OCI-LY7 (cell line): ENCODE measurements at regions not wholly inside any gene's neighbourhood (a gene's known extent, or its start where the extent isn't known, plus 50 kb on each side); places are given as distances from the start of the nearest gene placed in this dataset.

ENCODE experiments used
- BruUV-seq: library from RNA; stranded (reverse); fragments of 400-500 nt; replicated peaks from 2 replicates; lab custom pipeline; 2021; lab: Mats Ljungman, UMichigan
- CTCF ChIA-PET: fragments of 300-600 bp; sonication (Branson Sonifier 250); formaldehyde crosslinking; loops from one replicate; lab custom pipeline; 2022; ENCODE audit warnings: antibody characterized with exemption; ENCODE audit not compliant: unreplicated experiment; lab: Charles Lee
- POLR2A ChIA-PET: fragments of 300-600 bp; sonication (Branson Sonifier 250); formaldehyde crosslinking; loops from one replicate; lab custom pipeline; 2022; ENCODE audit warnings: antibody characterized with exemption; lab: Charles Lee
- DNase-seq: peaks from one replicate; pipeline ENCODE4 v3.0.0-alpha.2; 2015; ENCODE audit warnings: low spot score
- H2AFZ ChIP-seq: fragments of 200-600 bp; sonication (generic), shearing (Covaris generic); 2 replicates; pipeline ENCODE4 v1.6.1; 2014; ENCODE audit warnings: mild to moderate bottlenecking, antibody characterized with exemption, low read length, moderate library complexity
- H3K27ac ChIP-seq: fragments of 200-600 bp; sonication (generic); 2 replicates; pipeline ENCODE4 v1.5.1; 2014; ENCODE audit warnings: mixed run types, low read depth, mild to moderate bottlenecking, moderate library complexity, low read length, inconsistent platforms; ENCODE audit not compliant: poor library complexity, severe bottlenecking
- H3K36me3 ChIP-seq: fragments of 200-600 bp; sonication (generic); 2 replicates; pipeline ENCODE4 v1.6.1; 2014; ENCODE audit warnings: mild to moderate bottlenecking, antibody characterized with exemption, low read length, moderate library complexity, mixed read lengths; ENCODE audit not compliant: insufficient read depth
- H3K4me1 ChIP-seq: fragments of 200-600 bp; sonication (generic); 2 replicates; pipeline ENCODE4 v1.5.1; 2014; ENCODE audit warnings: mild to moderate bottlenecking, low read length; ENCODE audit not compliant: insufficient read depth, poor library complexity, severe bottlenecking
- H3K4me2 ChIP-seq: fragments of 200-600 bp; sonication (generic); 2 replicates; pipeline ENCODE4 v1.6.1; 2014; ENCODE audit warnings: mild to moderate bottlenecking, low read length
- H3K4me3 ChIP-seq: fragments of 200-600 bp; sonication (generic); 2 replicates; pipeline ENCODE4 v1.5.1; 2014; ENCODE audit warnings: mild to moderate bottlenecking, low read depth, low read length; ENCODE audit not compliant: poor library complexity, severe bottlenecking
- H3K79me2 ChIP-seq: fragments of 200-600 bp; sonication (generic); 2 replicates; pipeline ENCODE4 v1.6.1; 2016; ENCODE audit warnings: low read depth, mild to moderate bottlenecking, low read length, moderate library complexity, mixed read lengths; ENCODE audit not compliant: insufficient read depth
- H3K9me2 ChIP-seq: fragments of 200-600 bp; sonication (generic); 2 replicates; pipeline ENCODE4 v1.6.1; 2016; ENCODE audit warnings: mild to moderate bottlenecking, low read length, mixed read lengths; ENCODE audit not compliant: insufficient read depth
- H3K9me3 ChIP-seq: fragments of 200-600 bp; sonication (generic); 2 replicates; pipeline ENCODE4 v1.6.1; 2014; ENCODE audit warnings: mild to moderate bottlenecking, mixed run types, low read length, mixed read lengths
- H4K20me1 ChIP-seq: fragments of 200-600 bp; sonication (generic); 2 replicates; pipeline ENCODE4 v1.6.1; 2014; ENCODE audit warnings: mild to moderate bottlenecking, antibody characterized with exemption, low read length, moderate library complexity, mixed read lengths; ENCODE audit not compliant: insufficient read depth
- EZH2phosphoT487 ChIP-seq: fragments of 200-600 bp; sonication (generic); IDR thresholded peaks from 2 replicates; pipeline ENCODE4 v1.6.1; 2018; ENCODE audit warnings: low read depth, borderline replicate concordance, mild to moderate bottlenecking, mixed run types, antibody characterized with exemption, low read length, moderate library complexity, mixed read lengths
- intact Hi-C: fragments of 100-400 bp; cut with micrococcal nuclease; formaldehyde crosslinking; loops from one replicate; pipeline ENCODE4 v1.10.0; 2022; ENCODE audit not compliant: unreplicated experiment
- TF ChIP-seq, protein P1 (sequence below): fragments of 200-600 bp; sonication (generic); conservative IDR thresholded peaks from 2 replicates; pipeline ENCODE4 v1.5.1; 2014; ENCODE audit warnings: mild to moderate bottlenecking, antibody characterized with exemption, low read length, moderate library complexity, mixed read lengths

DNA sequence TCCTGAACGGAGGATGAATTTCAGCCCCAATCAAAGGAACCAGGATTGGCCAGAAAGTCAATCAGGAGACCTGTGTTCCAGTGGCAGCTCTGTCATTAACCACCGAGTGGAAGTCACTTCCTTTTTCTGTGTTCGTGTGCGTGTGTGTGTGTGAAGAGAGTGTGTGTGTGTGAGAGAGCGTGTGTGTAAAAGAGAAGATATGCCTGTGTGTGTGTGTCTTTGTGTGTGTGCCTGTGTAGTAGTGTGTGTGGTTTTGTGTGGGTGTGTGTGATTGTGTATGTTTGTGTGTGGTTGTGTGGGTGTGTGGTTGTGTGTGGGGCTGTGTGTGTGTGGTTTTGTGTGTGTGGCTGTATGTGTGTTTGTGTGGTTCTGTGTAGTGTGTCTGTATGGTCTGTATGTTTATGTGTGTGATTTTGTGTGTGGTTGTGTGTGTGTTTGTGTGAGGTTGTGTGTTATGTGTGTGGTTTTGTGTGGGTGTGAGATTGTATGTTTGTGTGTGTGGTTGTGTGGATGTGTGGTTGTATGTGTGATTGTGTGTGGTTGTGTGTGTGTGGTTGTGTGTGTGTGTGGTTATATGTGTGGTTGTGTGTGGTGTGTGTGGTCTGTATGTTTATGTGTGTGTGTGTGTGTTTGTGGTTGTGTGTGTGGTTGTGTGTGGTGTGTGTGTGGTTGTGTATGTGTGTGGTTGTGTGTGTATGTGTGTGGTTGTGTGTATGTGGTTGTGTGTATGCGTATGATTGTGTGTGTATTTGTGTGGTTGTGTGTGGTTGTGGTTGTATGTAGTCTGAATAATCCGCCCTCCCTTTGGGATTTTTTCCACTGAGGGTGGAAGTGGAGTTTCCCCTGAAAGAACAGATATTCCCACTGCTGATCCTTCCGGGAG is 314.4 kb downstream of the SHQ1 start:
- ChIA-PET CTCF (no interaction called here), POLR2A (interaction anchor here (1.4 kb wide), 1 partner anchor 15 kb away, joined by 4 read pairs; no protein-coding TSS in a partner anchor)
- no peak overlapping the region for H2AFZ ChIP-seq
- no TSS peak for BruUV-seq
- no peak overlapping the region for H3K27ac ChIP-seq
- no peak overlapping the region for H3K4me2 ChIP-seq
- no peak for TF ChIP-seq EZH2phosphoT487
- TF ChIP-seq, protein P1, sequence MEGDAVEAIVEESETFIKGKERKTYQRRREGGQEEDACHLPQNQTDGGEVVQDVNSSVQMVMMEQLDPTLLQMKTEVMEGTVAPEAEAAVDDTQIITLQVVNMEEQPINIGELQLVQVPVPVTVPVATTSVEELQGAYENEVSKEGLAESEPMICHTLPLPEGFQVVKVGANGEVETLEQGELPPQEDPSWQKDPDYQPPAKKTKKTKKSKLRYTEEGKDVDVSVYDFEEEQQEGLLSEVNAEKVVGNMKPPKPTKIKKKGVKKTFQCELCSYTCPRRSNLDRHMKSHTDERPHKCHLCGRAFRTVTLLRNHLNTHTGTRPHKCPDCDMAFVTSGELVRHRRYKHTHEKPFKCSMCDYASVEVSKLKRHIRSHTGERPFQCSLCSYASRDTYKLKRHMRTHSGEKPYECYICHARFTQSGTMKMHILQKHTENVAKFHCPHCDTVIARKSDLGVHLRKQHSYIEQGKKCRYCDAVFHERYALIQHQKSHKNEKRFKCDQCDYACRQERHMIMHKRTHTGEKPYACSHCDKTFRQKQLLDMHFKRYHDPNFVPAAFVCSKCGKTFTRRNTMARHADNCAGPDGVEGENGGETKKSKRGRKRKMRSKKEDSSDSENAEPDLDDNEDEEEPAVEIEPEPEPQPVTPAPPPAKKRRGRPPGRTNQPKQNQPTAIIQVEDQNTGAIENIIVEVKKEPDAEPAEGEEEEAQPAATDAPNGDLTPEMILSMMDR = no peak
- H3K9me2 ChIP-seq = no peaks in the 10 kb centered on the region
- H3K36me3 ChIP-seq = no peaks in the 10 kb centered on the region
- intact Hi-C loops = no loop called here
- no peak for DNase-seq
- H3K79me2 ChIP-seq = no peaks in the 10 kb centered on the region
- H3K4me1 ChIP-seq = no peaks in the 10 kb centered on the region
- H3K4me3 ChIP-seq = no peak overlapping the region
- no peaks in the 10 kb centered on the region for H4K20me1 ChIP-seq
- H3K9me3 ChIP-seq = no peaks in the 10 kb centered on the region

DNA sequence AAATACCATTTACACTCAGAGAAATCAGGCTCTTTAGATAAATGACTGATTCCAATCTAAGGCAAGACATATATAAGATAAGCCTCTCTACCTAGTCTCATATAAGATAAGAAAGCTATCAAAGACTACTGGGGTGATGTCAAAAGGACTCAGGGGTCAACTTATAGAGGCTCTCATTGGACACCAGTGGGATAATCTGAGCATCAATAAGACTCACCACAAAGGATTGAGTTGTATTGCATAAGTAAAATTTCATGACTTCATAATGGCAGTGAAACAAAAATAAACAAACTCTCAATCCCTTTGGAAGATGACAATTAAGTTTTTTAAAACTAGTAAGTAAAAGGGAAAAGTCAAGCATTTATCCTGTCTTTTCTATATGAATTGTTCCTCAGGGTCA is 317.8 kb downstream of the SHQ1 start:
- no peaks in the 10 kb centered on the region for H4K20me1 ChIP-seq
- ChIA-PET CTCF (no interaction called here), POLR2A (no interaction called here)
- H2AFZ ChIP-seq = no peak overlapping the region
- no peaks in the 10 kb centered on the region for H3K36me3 ChIP-seq
- DNase-seq = no peak
- H3K9me2 ChIP-seq = no peaks in the 10 kb centered on the region
- H3K79me2 ChIP-seq = no peaks in the 10 kb centered on the region
- no peak for TF ChIP-seq EZH2phosphoT487
- TF ChIP-seq, protein P1 = no peak
- no peak overlapping the region for H3K27ac ChIP-seq
- H3K4me2 ChIP-seq = no peak overlapping the region
- H3K4me1 ChIP-seq = no peaks in the 10 kb centered on the region
- no TSS peak for BruUV-seq
- no peak overlapping the region for H3K4me3 ChIP-seq
- H3K9me3 ChIP-seq = no peaks in the 10 kb centered on the region
- intact Hi-C loops = no loop called here

GRCh38 chr3:72529081-72529480 is 319.2 kb downstream of the SHQ1 start:
- TF ChIP-seq EZH2phosphoT487 = no peak
- TF ChIP-seq, protein P1 = no peak
- ChIA-PET POLR2A (no interaction called here), CTCF (no interaction called here)
- H3K36me3 ChIP-seq = no peaks in the 10 kb centered on the region
- no peak overlapping the region for H3K27ac ChIP-seq
- H4K20me1 ChIP-seq = no peaks in the 10 kb centered on the region
- DNase-seq = no peak
- H3K4me2 ChIP-seq = no peak overlapping the region
- H2AFZ ChIP-seq = no peak overlapping the region
- no peak overlapping the region for H3K4me3 ChIP-seq
- no TSS peak for BruUV-seq
- intact Hi-C loops = loop anchor here (10.0 kb wide), 1 partner anchor 286 kb away; no protein-coding TSS in a partner anchor
- H3K79me2 ChIP-seq = no peaks in the 10 kb centered on the region
- H3K9me3 ChIP-seq = no peaks in the 10 kb centered on the region
- peaks cover under 1% of the 10 kb centered on the region for H3K4me1 ChIP-seq
- no peaks in the 10 kb centered on the region for H3K9me2 ChIP-seq
